Keratinocyte (primary cell): ENCODE measurements at regions not wholly inside any gene's neighbourhood (a gene's known extent, or its start where the extent isn't known, plus 50 kb on each side); places are given as distances from the start of the nearest gene placed in this dataset.

ENCODE experiments used
- CTCF ChIP-seq, 3 experiments: IDR thresholded peaks in 1 of 3; conservative IDR thresholded peaks in 1 of 3; optimal IDR thresholded peaks in 1 of 3; 2 replicates in 2 of 3; 3 replicates in 1 of 3; pipeline versions ENCODE3 to v1.5.1; 2011; ENCODE audit warnings: low read length in 3 of 3, mild to moderate bottlenecking in 3 of 3, moderate library complexity in 2 of 3, control low read depth in 1 of 3, inconsistent platforms in 1 of 3; ENCODE audit not compliant: insufficient read depth in 2 of 3; ENCODE audit errors: extremely low read depth in 1 of 3
- EZH2 ChIP-seq: IDR thresholded peaks from one replicate; pipeline ENCODE4 v1.6.1; 2012; ENCODE audit warnings: inconsistent platforms, mild to moderate bottlenecking, low read length, moderate library complexity

- TF ChIP-seq CTCF (optimal IDR thresholded peaks at IDR 0.05 in 1 of 3, IDR thresholded peaks at IDR 0.05 in 1 of 3, conservative IDR thresholded peaks at IDR 0.05 in 1 of 3; ENCODE audit: extremely low read depth in 1 of 3, insufficient read depth in 2 of 3, low read length in 3 of 3) (peak in 1 of 3 experiments; percentile 18), EZH2 (no peak)
These were observed 1156.3 kb upstream of the B3GALT2 start for GRCh38 chr1:194342484-194343262.
